ENCODE measurements at regions not wholly inside any gene's neighbourhood (a gene's known extent, or its start where the extent isn't known, plus 50 kb on each side); places are given as distances from the start of the nearest gene placed in this dataset.

- Histone ChIP-seq H3K27ac (ENCODE audit: insufficient read length, low read depth, low read length) (no peak overlapping the region), H2AK5ac (ENCODE audit: insufficient read length, low read length) (no peak overlapping the region), H3K9ac (ENCODE audit: extremely low read depth, insufficient read length, low read length) (no peak overlapping the region), H3K9me3 (ENCODE audit: control insufficient read depth, low read depth, low read length) (no peaks in the 10 kb centered on the region), H3T11ph (ENCODE audit: low read length) (no peak overlapping the region), H3K4ac (ENCODE audit: low read depth, low read length) (no peak overlapping the region), H2BK20ac (ENCODE audit: low read depth, low read length, poor library complexity, severe bottlenecking) (no peak overlapping the region), H2AFZ (ENCODE audit: low read length) (no peak overlapping the region), H3K56ac (ENCODE audit: insufficient read length, low read depth, low read length) (no peak overlapping the region), H4K20me1 (ENCODE audit: control insufficient read depth, insufficient read depth, insufficient read length) (no peaks in the 10 kb centered on the region), H2BK15ac (ENCODE audit: low read depth, low read length) (no peak overlapping the region), H3K4me2 (ENCODE audit: insufficient read depth, insufficient read length, low read length) (no peak overlapping the region), H2BK12ac (ENCODE audit: insufficient read length, low read depth, low read length) (no peak overlapping the region), H3K4me1 (ENCODE audit: insufficient read depth, low read length) (no peaks in the 10 kb centered on the region), H2BK120ac (ENCODE audit: low read depth, low read length, poor library complexity, severe bottlenecking) (no peak overlapping the region), H4K8ac (replicated peaks; ENCODE audit: insufficient read length, low read depth, low read length) (no peak overlapping the region), H3K23me2 (ENCODE audit: insufficient read length, low read depth, low read length, poor library complexity, severe bottlenecking) (no peaks in the 10 kb centered on the region), H3K23ac (ENCODE audit: insufficient read length, low read depth, low read length) (no peak overlapping the region), H3K18ac (ENCODE audit: insufficient read length, low read depth, low read length) (no peak overlapping the region), H2BK5ac (ENCODE audit: insufficient read length, low read length) (no peak overlapping the region), H3K14ac (ENCODE audit: insufficient read depth, low read length) (no peak overlapping the region), H3K79me1 (ENCODE audit: insufficient read depth, low read depth, low read length, poor library complexity, severe bottlenecking) (no peaks in the 10 kb centered on the region), H3K27me3 (ENCODE audit: insufficient read depth, low read length) (no peaks in the 10 kb centered on the region), H3K79me2 (ENCODE audit: insufficient read depth, low read length) (no peaks in the 10 kb centered on the region), H4K5ac (ENCODE audit: insufficient read length, low read depth, low read length) (no peak overlapping the region), H4K91ac (ENCODE audit: insufficient read length, low read depth, low read length) (no peak overlapping the region)
- Mint-ChIP-seq H3K4me1 (peaks cover 2 to 3% of the 10 kb centered on the region in 2 experiments; a peak in 1 of 4 replicates), H3K9me3 (no peaks in the 10 kb centered on the region), H3K27ac (no peak overlapping the region; a peak in 1 of 7 replicates), H3K27me3 (ENCODE audit: low read depth) (peaks cover 10% of the 10 kb centered on the region), H3K36me3 (ENCODE audit: insufficient read depth in 1 of 3, low read depth in 3 of 3) (no peaks in the 10 kb centered on the region), H3K4me3 (no peak overlapping the region)
- no peak for TF ChIP-seq CTCF (conservative IDR thresholded peaks at IDR 0.05)
- no CpG with 5 or more reads among the region's 6 CpGs for WGBS (ENCODE audit: extremely low coverage, insufficient read length, low lambda C conversion rate)
- no peak for DNase-seq
Measured at GRCh38 chr2:10985260-10985659, 73.5 kb downstream of the KCNF1 start.
